ENCODE measurements at regions not wholly inside any gene's neighbourhood (a gene's known extent, or its start where the extent isn't known, plus 50 kb on each side); places are given as distances from the start of the nearest gene placed in this dataset.
"Not testable (repeated sequence)": the region's sequence is repeated elsewhere in the genome, so short reads cannot be mapped to it uniquely, and the experiment has no call there.

- peaks cover 0 to 6% (median 1%) of the 10 kb centered on the region in 3 donors for H3K9me3 Mint-ChIP-seq
- H3K27ac Mint-ChIP-seq, result no peak overlapping the region
- no peak overlapping the region for H3K4me3 Mint-ChIP-seq
- H3K36me3 Mint-ChIP-seq, result no peaks in the 10 kb centered on the region
- no peaks in the 10 kb centered on the region for H3K4me1 Mint-ChIP-seq
- peaks cover 2% of the 10 kb centered on the region for H3K27me3 Mint-ChIP-seq
These were observed 238.7 kb downstream of the FAM181B start for GRCh38 chr11:82494988-82495432.

- Mint-ChIP-seq H3K4me1 (no peaks in the 10 kb centered on the region), H3K27me3 (no peaks in the 10 kb centered on the region), H3K27ac (no peak overlapping the region), H3K9me3 (peaks cover 0 to 4% (median 0%) of the 10 kb centered on the region in 3 donors), H3K36me3 (no peaks in the 10 kb centered on the region), H3K4me3 (no peak overlapping the region)
These were observed 258.8 kb downstream of the FAM181B start for GRCh38 chr11:82474876-82475275.

- Mint-ChIP-seq H3K4me1 (peaks cover 0 to 3% (median 0%) of the 10 kb centered on the region in 3 donors), H3K4me3 (no peak overlapping the region), H3K27ac (no peak overlapping the region), H3K27me3 (no peaks in the 10 kb centered on the region), H3K9me3 (no peaks in the 10 kb centered on the region), H3K36me3 (no peaks in the 10 kb centered on the region)
These were observed 268.2 kb downstream of the FAM181B start for GRCh38 chr11:82465481-82465880.

GRCh38 chr11:82462608-82463242 lies 270.9 kb downstream of the FAM181B start:
- Mint-ChIP-seq H3K4me1 (peaks cover 0 to 3% (median 0%) of the 10 kb centered on the region in 3 donors), H3K4me3 (no peak overlapping the region), H3K36me3 (no peaks in the 10 kb centered on the region), H3K27me3 (no peaks in the 10 kb centered on the region), H3K27ac (no peak overlapping the region), H3K9me3 (no peaks in the 10 kb centered on the region)

GRCh38 chr11:82458761-82459160 lies 274.9 kb downstream of the FAM181B start:
- H3K9me3 Mint-ChIP-seq, result no peaks in the 10 kb centered on the region
- H3K27me3 Mint-ChIP-seq, result no peaks in the 10 kb centered on the region
- no peak overlapping the region for H3K27ac Mint-ChIP-seq
- H3K36me3 Mint-ChIP-seq, result no peaks in the 10 kb centered on the region
- no peaks in the 10 kb centered on the region for H3K4me1 Mint-ChIP-seq
- H3K4me3 Mint-ChIP-seq, result no peak overlapping the region

GRCh38 chr11:82458147-82458546 lies 275.5 kb downstream of the FAM181B start:
- Mint-ChIP-seq H3K27ac (no peak overlapping the region), H3K27me3 (no peaks in the 10 kb centered on the region), H3K4me3 (no peak overlapping the region), H3K4me1 (no peaks in the 10 kb centered on the region), H3K36me3 (no peaks in the 10 kb centered on the region), H3K9me3 (no peaks in the 10 kb centered on the region)

GRCh38 chr11:82450996-82451395 lies 282.7 kb downstream of the FAM181B start:
- Mint-ChIP-seq H3K4me3 (no peak overlapping the region), H3K9me3 (no peaks in the 10 kb centered on the region), H3K36me3 (no peaks in the 10 kb centered on the region), H3K27ac (no peak overlapping the region), H3K4me1 (no peaks in the 10 kb centered on the region), H3K27me3 (no peaks in the 10 kb centered on the region)

- Mint-ChIP-seq H3K9me3 (peaks cover 0 to 7% (median 6%) of the 10 kb centered on the region in 3 donors), H3K27me3 (peaks cover 2% of the 10 kb centered on the region), H3K36me3 (no peaks in the 10 kb centered on the region), H3K4me3 (no peak overlapping the region), H3K27ac (no peak overlapping the region), H3K4me1 (no peaks in the 10 kb centered on the region)
These were observed 327.1 kb downstream of the FAM181B start for GRCh38 chr11:82406611-82407010.

GRCh38 chr11:82405421-82405820 lies 328.2 kb downstream of the FAM181B start:
- H3K9me3 Mint-ChIP-seq, result peaks cover 0 to 6% (median 5%) of the 10 kb centered on the region in 3 donors
- H3K36me3 Mint-ChIP-seq, result no peaks in the 10 kb centered on the region
- no peaks in the 10 kb centered on the region for H3K4me1 Mint-ChIP-seq
- H3K4me3 Mint-ChIP-seq, result no peak overlapping the region
- H3K27me3 Mint-ChIP-seq, result peaks cover 2% of the 10 kb centered on the region
- H3K27ac Mint-ChIP-seq, result no peak overlapping the region

GRCh38 chr11:82404981-82405380 lies 328.7 kb downstream of the FAM181B start:
- H3K4me1 Mint-ChIP-seq, result no peaks in the 10 kb centered on the region
- no peaks in the 10 kb centered on the region for H3K27me3 Mint-ChIP-seq
- H3K4me3 Mint-ChIP-seq, result no peak overlapping the region
- H3K36me3 Mint-ChIP-seq, result no peaks in the 10 kb centered on the region
- peaks cover 0 to 6% (median 5%) of the 10 kb centered on the region in 3 donors for H3K9me3 Mint-ChIP-seq
- H3K27ac Mint-ChIP-seq, result no peak overlapping the region

GRCh38 chr11:82403640-82404305 lies 329.9 kb downstream of the FAM181B start:
- Mint-ChIP-seq H3K4me1 (no peaks in the 10 kb centered on the region), H3K36me3 (no peaks in the 10 kb centered on the region), H3K27me3 (no peaks in the 10 kb centered on the region), H3K27ac (no peak overlapping the region), H3K4me3 (no peak overlapping the region), H3K9me3 (peaks cover 0 to 6% (median 5%) of the 10 kb centered on the region in 3 donors)

- Mint-ChIP-seq H3K27me3 (no peaks in the 10 kb centered on the region), H3K36me3 (no peaks in the 10 kb centered on the region), H3K4me3 (no peak overlapping the region), H3K4me1 (no peaks in the 10 kb centered on the region), H3K9me3 (peaks cover 0 to 7% (median under 1%) of the 10 kb centered on the region in 3 donors), H3K27ac (no peak overlapping the region)
These were observed 335.3 kb downstream of the FAM181B start for GRCh38 chr11:82398300-82398815.

- H3K4me1 Mint-ChIP-seq, H3K4me3 Mint-ChIP-seq, H3K27ac Mint-ChIP-seq, H3K36me3 Mint-ChIP-seq, H3K27me3 Mint-ChIP-seq: not testable (repeated sequence)
- peaks cover 2 to 18% (median 4%) of the 10 kb centered on the region in 3 donors for H3K9me3 Mint-ChIP-seq
These were observed 337.0 kb downstream of the FAM181B start for GRCh38 chr11:82396639-82397038.

GRCh38 chr11:82384308-82384707 lies 349.4 kb downstream of the FAM181B start:
- no peaks in the 10 kb centered on the region for H3K27me3 Mint-ChIP-seq
- no peak overlapping the region for H3K27ac Mint-ChIP-seq
- peaks cover 0 to 8% (median 0%) of the 10 kb centered on the region in 3 donors for H3K9me3 Mint-ChIP-seq
- H3K36me3 Mint-ChIP-seq, result no peaks in the 10 kb centered on the region
- no peaks in the 10 kb centered on the region for H3K4me1 Mint-ChIP-seq
- H3K4me3 Mint-ChIP-seq, result no peak overlapping the region

- Mint-ChIP-seq H3K4me1 (no peaks in the 10 kb centered on the region), H3K4me3 (no peak overlapping the region), H3K36me3 (no peaks in the 10 kb centered on the region), H3K27me3 (no peaks in the 10 kb centered on the region), H3K27ac (no peak overlapping the region), H3K9me3 (peaks cover 0 to 2% (median 0%) of the 10 kb centered on the region in 3 donors)
These were observed 359.7 kb downstream of the FAM181B start for GRCh38 chr11:82373781-82374542.

All from IgD-negative memory B cell (primary cell).